HT1080 (cell line): ENCODE measurements at regions not wholly inside any gene's neighbourhood (a gene's known extent, or its start where the extent isn't known, plus 50 kb on each side); places are given as distances from the start of the nearest gene placed in this dataset.
"Not testable (repeated sequence)": the region's sequence is repeated elsewhere in the genome, so short reads cannot be mapped to it uniquely, and the experiment has no call there.

ENCODE experiments used
- DNase-seq: peaks from one replicate; pipeline ENCODE4 v3.0.0-alpha.2; 2015; ENCODE audit warnings: low read depth

GRCh38 chr3:8301977-8302735, 199.5 kb upstream of the LMCD1 start:
- DNase-seq = peak; percentile 60

GRCh38 chr3:8303466-8303865, 198.2 kb upstream of the LMCD1 start:
- DNase-seq = peak; percentile 76

GRCh38 chr3:8305371-8305770, 196.3 kb upstream of the LMCD1 start:
- no peak for DNase-seq

- no peak for DNase-seq
Measured at GRCh38 chr3:8307545-8308110, 194.0 kb upstream of the LMCD1 start.

GRCh38 chr3:8311321-8311720, 190.3 kb upstream of the LMCD1 start:
- no peak for DNase-seq

GRCh38 chr3:8312685-8313084, 188.9 kb upstream of the LMCD1 start:
- no peak for DNase-seq

- DNase-seq = no peak
Measured at GRCh38 chr3:8313560-8314267, 187.9 kb upstream of the LMCD1 start.

- not testable (repeated sequence) for DNase-seq
Measured at GRCh38 chr3:8315526-8315925, 186.1 kb upstream of the LMCD1 start.

- peak; percentile 58 for DNase-seq
Measured at GRCh38 chr3:8317661-8318649, 183.7 kb upstream of the LMCD1 start.

- DNase-seq = peak; percentile 89
Measured at GRCh38 chr3:8319935-8320634, 181.5 kb upstream of the LMCD1 start.

GRCh38 chr3:8320711-8321458, 180.7 kb upstream of the LMCD1 start:
- no peak for DNase-seq

GRCh38 chr3:8324747-8325146, 176.9 kb upstream of the LMCD1 start:
- peak; percentile 43 for DNase-seq

- no peak for DNase-seq
Measured at GRCh38 chr3:8325306-8325705, 176.3 kb upstream of the LMCD1 start.

- DNase-seq = not testable (repeated sequence)
Measured at GRCh38 chr3:8325833-8326232, 175.8 kb upstream of the LMCD1 start.

GRCh38 chr3:8327739-8328138, 173.9 kb upstream of the LMCD1 start:
- DNase-seq = no peak

- DNase-seq = no peak
Measured at GRCh38 chr3:8328967-8329366, 172.7 kb upstream of the LMCD1 start.

GRCh38 chr3:8329598-8329997, 172.0 kb upstream of the LMCD1 start:
- no peak for DNase-seq

GRCh38 chr3:8336456-8336855, 165.2 kb upstream of the LMCD1 start:
- peak; percentile 13 for DNase-seq

- no peak for DNase-seq
Measured at GRCh38 chr3:8338424-8338823, 163.2 kb upstream of the LMCD1 start.

GRCh38 chr3:8341821-8342247, 159.8 kb upstream of the LMCD1 start:
- no peak for DNase-seq
